H1 (cell line): ENCODE measurements at regions not wholly inside any gene's neighbourhood (a gene's known extent, or its start where the extent isn't known, plus 50 kb on each side); places are given as distances from the start of the nearest gene placed in this dataset.

Experiments used
- CBX5 ChIP-seq: fragments of 300-800, 300-1000 bp; sonication (generic); IDR thresholded peaks from 2 replicates; pipeline ENCODE4 v1.7.1; 2016; ENCODE audit warnings: antibody characterized with exemption, low read length, low read depth
- CHD7 ChIP-seq: fragments of 300-600 bp; sonication (generic); IDR thresholded peaks from 2 replicates; pipeline ENCODE4 v1.7.1; 2012; ENCODE audit warnings: low read length, moderate library complexity, mild to moderate bottlenecking, inconsistent platforms; ENCODE audit not compliant: insufficient replicate concordance
- GTF2F1 ChIP-seq: IDR thresholded peaks from 2 replicates; pipeline ENCODE4 v1.6.1; 2012; ENCODE audit warnings: low read depth, low read length, improper control_type of control experiment, borderline replicate concordance
- JUND ChIP-seq: IDR thresholded peaks from 2 replicates; pipeline ENCODE4 v1.6.1; 2011; ENCODE audit warnings: mild to moderate bottlenecking, improper control_type of control experiment, low read length
- SP1 ChIP-seq: IDR thresholded peaks from 2 replicates; pipeline ENCODE4 v1.6.1; 2011; ENCODE audit warnings: low read depth, low read length

- TF ChIP-seq CBX5 (no peak), SP1 (no peak), CHD7 (no peak), JUND (no peak), GTF2F1 (no peak)
These were observed 247.2 kb downstream of the FAM170A start (continued) for GRCh38 chr5:119876522-119876921.
